ENCODE measurements at regions not wholly inside any gene's neighbourhood (a gene's known extent, or its start where the extent isn't known, plus 50 kb on each side); places are given as distances from the start of the nearest gene placed in this dataset.
"Not testable (repeated sequence)": the region's sequence is repeated elsewhere in the genome, so short reads cannot be mapped to it uniquely, and the experiment has no call there.

- Histone ChIP-seq H3K27me3 (ENCODE audit: control insufficient read depth, insufficient read depth, low read length) (no peaks in the 10 kb centered on the region), H3K4me3 (ENCODE audit: low read depth, low read length) (no peak overlapping the region), H3K9ac (ENCODE audit: low read length) (no peak overlapping the region), H3K36me3 (ENCODE audit: control insufficient read depth, insufficient read depth, low read length) (no peaks in the 10 kb centered on the region), H3K27ac (ENCODE audit: low read depth, low read length) (no peak overlapping the region), H3K4me1 (ENCODE audit: control insufficient read depth, insufficient read depth, low read length) (no peaks in the 10 kb centered on the region; the same call in 1 of the 2 replicates), H3K9me3 (ENCODE audit: control insufficient read depth, insufficient read depth, low read depth, low read length) (no peaks in the 10 kb centered on the region)
Observed at GRCh38 chr6:86619428-86619827, 317.9 kb upstream of the HTR1E start.

DNA sequence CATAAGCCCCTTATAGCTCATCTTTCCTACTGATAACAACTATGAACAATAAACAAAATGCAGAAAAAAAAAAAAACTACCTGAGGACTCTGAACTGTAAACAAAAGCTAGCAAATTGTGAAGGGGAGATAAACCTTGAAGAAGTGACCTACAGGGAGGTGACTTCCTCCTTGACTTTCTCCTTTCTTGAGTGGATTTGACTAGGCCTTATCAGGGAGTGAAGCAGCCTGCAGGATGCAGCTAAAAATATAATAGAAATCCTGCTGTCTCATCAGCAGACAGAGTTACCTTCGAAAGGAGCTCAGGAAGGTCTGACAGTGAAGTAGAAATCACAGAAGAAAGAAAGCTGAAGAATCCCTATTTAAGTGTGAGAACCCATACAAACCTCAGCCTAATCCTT, 322.0 kb upstream of the HTR1E start:
- Histone ChIP-seq H3K4me1 (ENCODE audit: control insufficient read depth, insufficient read depth, low read length) (no peaks in the 10 kb centered on the region; the same call in 1 of the 2 replicates), H3K27ac (ENCODE audit: low read depth, low read length) (no peak overlapping the region), H3K9ac (ENCODE audit: low read length) (no peak overlapping the region), H3K27me3 (ENCODE audit: control insufficient read depth, insufficient read depth, low read length) (no peaks in the 10 kb centered on the region), H3K9me3 (ENCODE audit: control insufficient read depth, insufficient read depth, low read depth, low read length) (no peaks in the 10 kb centered on the region), H3K36me3 (ENCODE audit: control insufficient read depth, insufficient read depth, low read length) (no peaks in the 10 kb centered on the region), H3K4me3 (ENCODE audit: low read depth, low read length) (no peak overlapping the region)

DNA sequence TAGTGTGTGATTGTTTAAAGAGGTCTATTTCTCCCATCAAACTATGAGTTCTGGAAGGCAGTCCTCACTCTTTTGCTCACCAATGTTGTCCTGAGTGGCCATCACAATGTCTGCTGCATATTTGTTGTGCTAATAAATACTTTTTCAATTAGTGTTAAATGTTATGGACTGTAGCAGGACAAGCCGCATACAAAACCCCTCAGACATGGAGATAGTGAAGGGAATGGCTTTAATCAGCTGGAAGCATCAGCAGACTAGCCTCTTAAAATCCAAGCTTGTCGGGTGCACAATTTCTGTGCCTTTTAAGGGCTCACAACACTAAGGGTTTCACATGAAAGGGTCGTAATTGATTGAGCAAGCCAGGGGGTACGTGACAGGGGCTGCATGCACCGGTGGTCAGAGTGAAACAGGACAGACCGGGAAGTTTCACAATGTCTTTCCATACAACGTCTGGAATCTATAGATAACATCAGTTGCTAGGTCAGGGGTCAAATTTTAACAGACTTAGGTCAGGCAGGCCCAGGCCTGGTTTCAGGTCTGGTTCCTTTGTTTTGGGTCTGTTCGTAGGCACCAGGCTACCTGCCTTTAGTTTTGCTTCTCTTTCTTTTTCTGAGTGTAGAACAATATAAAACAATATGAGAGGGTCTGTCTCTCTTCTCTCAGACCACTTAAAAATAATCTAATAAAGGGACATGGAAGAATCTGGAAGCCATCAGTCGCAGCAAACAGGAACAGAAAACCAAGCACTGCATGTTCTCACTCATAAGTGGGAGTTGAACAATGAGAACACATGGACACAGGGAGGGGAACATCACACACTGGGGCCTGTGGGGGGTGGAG, 327.6 kb upstream of the HTR1E start:
- Histone ChIP-seq H3K27me3 (ENCODE audit: control insufficient read depth, insufficient read depth, low read length) (no peaks in the 10 kb centered on the region), H3K9me3 (ENCODE audit: control insufficient read depth, insufficient read depth, low read depth, low read length) (no peaks in the 10 kb centered on the region), H3K4me3 (ENCODE audit: low read depth, low read length) (no peak overlapping the region), H3K36me3 (ENCODE audit: control insufficient read depth, insufficient read depth, low read length) (no peaks in the 10 kb centered on the region), H3K27ac (ENCODE audit: low read depth, low read length) (no peak overlapping the region), H3K4me1 (ENCODE audit: control insufficient read depth, insufficient read depth, low read length) (no peaks in the 10 kb centered on the region; the same call in 1 of the 2 replicates), H3K9ac (ENCODE audit: low read length) (peak overlapping the region; percentile 13)

- not testable (repeated sequence) for H3K27me3 ChIP-seq (ENCODE audit: control insufficient read depth, insufficient read depth, low read length); H3K9me3 ChIP-seq (ENCODE audit: control insufficient read depth, insufficient read depth, low read depth, low read length); H3K4me1 ChIP-seq (ENCODE audit: control insufficient read depth, insufficient read depth, low read length); H3K4me3 ChIP-seq (ENCODE audit: low read depth, low read length); H3K27ac ChIP-seq (ENCODE audit: low read depth, low read length); H3K9ac ChIP-seq (ENCODE audit: low read length); H3K36me3 ChIP-seq (ENCODE audit: control insufficient read depth, insufficient read depth, low read length)
Observed at GRCh38 chr6:86603364-86603763, 334.0 kb upstream of the HTR1E start.

GRCh38 chr6:86602093-86602492, 335.2 kb upstream of the HTR1E start:
- not testable (repeated sequence) for H3K9ac ChIP-seq (ENCODE audit: low read length); H3K9me3 ChIP-seq (ENCODE audit: control insufficient read depth, insufficient read depth, low read depth, low read length); H3K27me3 ChIP-seq (ENCODE audit: control insufficient read depth, insufficient read depth, low read length); H3K4me1 ChIP-seq (ENCODE audit: control insufficient read depth, insufficient read depth, low read length); H3K27ac ChIP-seq (ENCODE audit: low read depth, low read length); H3K36me3 ChIP-seq (ENCODE audit: control insufficient read depth, insufficient read depth, low read length); H3K4me3 ChIP-seq (ENCODE audit: low read depth, low read length)

GRCh38 chr6:86598969-86599368, 338.4 kb upstream of the HTR1E start:
- not testable (repeated sequence) for H3K9ac ChIP-seq (ENCODE audit: low read length); H3K36me3 ChIP-seq (ENCODE audit: control insufficient read depth, insufficient read depth, low read length); H3K4me3 ChIP-seq (ENCODE audit: low read depth, low read length); H3K27me3 ChIP-seq (ENCODE audit: control insufficient read depth, insufficient read depth, low read length); H3K27ac ChIP-seq (ENCODE audit: low read depth, low read length); H3K9me3 ChIP-seq (ENCODE audit: control insufficient read depth, insufficient read depth, low read depth, low read length); H3K4me1 ChIP-seq (ENCODE audit: control insufficient read depth, insufficient read depth, low read length)

GRCh38 chr6:86595641-86596040, 341.7 kb upstream of the HTR1E start:
- H3K4me1 ChIP-seq (ENCODE audit: control insufficient read depth, insufficient read depth, low read length) = 0 out of 2 replicates have a peak, but pooled peaks cover 6% of the 10 kb centered on the region
- H3K9me3 ChIP-seq (ENCODE audit: control insufficient read depth, insufficient read depth, low read depth, low read length) = no peaks in the 10 kb centered on the region
- H3K4me3 ChIP-seq (ENCODE audit: low read depth, low read length) = no peak overlapping the region
- H3K36me3 ChIP-seq (ENCODE audit: control insufficient read depth, insufficient read depth, low read length) = no peaks in the 10 kb centered on the region
- H3K27me3 ChIP-seq (ENCODE audit: control insufficient read depth, insufficient read depth, low read length) = no peaks in the 10 kb centered on the region
- no peak overlapping the region for H3K9ac ChIP-seq (ENCODE audit: low read length)
- no peak overlapping the region for H3K27ac ChIP-seq (ENCODE audit: low read depth, low read length)

- Histone ChIP-seq H3K27ac (ENCODE audit: low read depth, low read length) (no peak overlapping the region), H3K4me1 (ENCODE audit: control insufficient read depth, insufficient read depth, low read length) (no peaks in the 10 kb centered on the region), H3K4me3 (ENCODE audit: low read depth, low read length) (no peak overlapping the region), H3K27me3 (ENCODE audit: control insufficient read depth, insufficient read depth, low read length) (no peaks in the 10 kb centered on the region), H3K9me3 (ENCODE audit: control insufficient read depth, insufficient read depth, low read depth, low read length) (peaks cover 21% of the 10 kb centered on the region), H3K36me3 (ENCODE audit: control insufficient read depth, insufficient read depth, low read length) (no peaks in the 10 kb centered on the region), H3K9ac (ENCODE audit: low read length) (no peak overlapping the region)
Observed at GRCh38 chr6:86586195-86586594, 351.1 kb upstream of the HTR1E start.

DNA sequence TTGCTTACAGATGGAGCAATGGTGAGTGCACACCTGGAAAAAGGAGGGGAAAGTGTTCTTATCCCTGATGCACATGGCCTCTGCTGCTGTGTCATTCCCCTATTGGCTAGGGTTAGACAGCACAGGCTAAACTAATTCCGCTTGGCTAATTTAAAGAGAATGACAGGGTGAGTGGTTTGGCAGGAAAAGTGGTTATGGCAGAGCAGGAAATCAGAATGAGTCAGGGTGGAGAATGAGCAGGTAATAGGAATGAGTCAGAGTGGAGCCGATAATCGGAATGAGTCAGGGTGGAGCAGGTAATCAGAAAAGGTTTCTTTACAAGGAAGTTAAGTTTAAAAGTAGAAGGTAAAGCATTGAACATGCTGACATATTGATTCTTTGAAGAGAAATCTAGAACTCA, 355.5 kb upstream of the HTR1E start:
- no peaks in the 10 kb centered on the region for H3K36me3 ChIP-seq (ENCODE audit: control insufficient read depth, insufficient read depth, low read length)
- no peaks in the 10 kb centered on the region for H3K4me1 ChIP-seq (ENCODE audit: control insufficient read depth, insufficient read depth, low read length)
- peaks cover 27% of the 10 kb centered on the region for H3K9me3 ChIP-seq (ENCODE audit: control insufficient read depth, insufficient read depth, low read depth, low read length)
- H3K27ac ChIP-seq (ENCODE audit: low read depth, low read length) = no peak overlapping the region
- no peaks in the 10 kb centered on the region for H3K27me3 ChIP-seq (ENCODE audit: control insufficient read depth, insufficient read depth, low read length)
- no peak overlapping the region for H3K4me3 ChIP-seq (ENCODE audit: low read depth, low read length)
- H3K9ac ChIP-seq (ENCODE audit: low read length) = no peak overlapping the region

DNA sequence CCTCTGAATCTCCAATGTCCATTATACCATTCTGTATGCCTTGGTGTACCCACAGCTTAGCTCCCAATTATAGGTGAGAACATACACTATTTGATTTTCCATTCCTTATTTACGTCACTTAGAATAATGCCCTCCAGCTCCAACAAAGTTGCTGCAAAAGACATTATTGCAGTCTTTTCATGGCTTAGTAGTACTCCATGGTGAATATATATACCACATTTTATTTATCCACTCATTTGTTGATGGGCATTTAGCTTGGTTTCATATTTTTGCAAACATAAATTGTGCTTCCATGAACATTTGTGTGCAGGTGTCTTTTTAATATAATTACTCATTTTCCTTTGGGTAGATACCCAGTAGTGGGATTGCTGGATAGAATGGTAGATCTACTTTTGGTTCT, 374.1 kb upstream of the HTR1E start:
- Histone ChIP-seq H3K9ac (ENCODE audit: low read length) (no peak overlapping the region), H3K27me3 (ENCODE audit: control insufficient read depth, insufficient read depth, low read length) (no peaks in the 10 kb centered on the region), H3K9me3 (ENCODE audit: control insufficient read depth, insufficient read depth, low read depth, low read length) (peaks cover 11% of the 10 kb centered on the region; the same call in 1 of the 2 replicates), H3K4me3 (ENCODE audit: low read depth, low read length) (no peak overlapping the region), H3K4me1 (ENCODE audit: control insufficient read depth, insufficient read depth, low read length) (no peaks in the 10 kb centered on the region), H3K36me3 (ENCODE audit: control insufficient read depth, insufficient read depth, low read length) (no peaks in the 10 kb centered on the region), H3K27ac (ENCODE audit: low read depth, low read length) (no peak overlapping the region)

DNA sequence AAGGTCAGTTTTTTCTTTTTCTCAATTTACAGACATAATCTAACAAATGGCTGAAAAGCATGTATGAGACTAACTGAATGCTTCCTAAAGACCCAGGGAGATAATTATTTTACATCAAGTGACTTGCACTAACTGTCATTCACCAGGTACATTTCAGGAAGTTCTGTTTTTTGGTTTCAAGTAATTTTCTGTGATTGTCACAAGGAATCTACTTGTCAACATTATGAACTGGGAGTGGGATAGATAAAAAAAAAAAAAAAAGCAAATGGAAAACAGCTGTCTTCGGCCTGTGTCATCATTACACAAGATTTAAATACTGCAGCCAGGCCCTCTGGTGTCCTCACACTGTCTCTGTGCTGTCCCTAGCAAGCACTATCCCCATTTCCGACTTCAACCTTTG, 379.0 kb upstream of the HTR1E start:
- Histone ChIP-seq H3K4me1 (ENCODE audit: control insufficient read depth, insufficient read depth, low read length) (no peaks in the 10 kb centered on the region), H3K27ac (ENCODE audit: low read depth, low read length) (no peak overlapping the region), H3K9me3 (ENCODE audit: control insufficient read depth, insufficient read depth, low read depth, low read length) (peaks cover 4% of the 10 kb centered on the region; the same call in 1 of the 2 replicates), H3K27me3 (ENCODE audit: control insufficient read depth, insufficient read depth, low read length) (no peaks in the 10 kb centered on the region), H3K36me3 (ENCODE audit: control insufficient read depth, insufficient read depth, low read length) (no peaks in the 10 kb centered on the region), H3K4me3 (ENCODE audit: low read depth, low read length) (no peak overlapping the region), H3K9ac (ENCODE audit: low read length) (no peak overlapping the region)

Data from HUES6 (cell line).